NCI-H524 treated with DMSO at 0.1 percent for 48 hours (cell line): ENCODE measurements at regions not wholly inside any gene's neighbourhood (a gene's known extent, or its start where the extent isn't known, plus 50 kb on each side); places are given as distances from the start of the nearest gene placed in this dataset.

ENCODE experiments used
- DNase-seq: peaks from one replicate; lab custom pipeline; 2025; lab: John Stamatoyannopoulos, UW

DNA sequence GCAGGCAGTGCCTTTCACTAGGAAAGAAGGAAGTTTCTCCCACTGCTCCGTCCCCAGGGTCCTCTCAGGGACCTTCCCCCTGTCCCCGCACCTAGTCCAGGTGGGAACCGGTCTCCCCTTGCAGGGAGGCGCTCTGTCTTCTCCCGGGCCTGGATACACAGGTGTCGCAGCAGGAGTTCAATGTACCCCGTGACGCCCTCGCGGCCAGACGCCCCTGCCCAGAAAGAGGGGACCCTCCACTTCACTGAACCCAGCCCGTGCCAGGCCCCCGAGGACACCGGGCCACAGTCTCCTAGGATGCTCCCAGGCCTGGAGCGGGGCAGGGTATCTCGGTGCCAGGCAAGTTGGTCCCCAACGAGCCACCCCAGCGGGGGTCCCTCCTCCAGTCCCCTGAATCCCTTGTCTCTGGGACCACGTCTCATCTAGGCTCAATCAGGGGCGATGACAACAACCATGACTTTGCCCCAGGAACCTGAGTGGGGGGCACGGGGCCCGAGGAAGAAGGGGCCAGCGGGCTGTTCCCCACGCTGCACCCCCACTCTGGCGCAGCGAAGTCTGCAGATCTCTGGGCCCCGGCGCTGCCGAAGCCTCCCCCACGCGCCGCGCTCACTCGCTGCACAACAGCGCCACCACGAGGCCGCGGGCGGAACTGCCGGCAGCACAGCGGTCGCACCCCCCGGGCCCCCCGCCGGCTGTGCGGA lies 103.0 kb downstream of the EDN3 start:
- DNase-seq, result no peak

DNA sequence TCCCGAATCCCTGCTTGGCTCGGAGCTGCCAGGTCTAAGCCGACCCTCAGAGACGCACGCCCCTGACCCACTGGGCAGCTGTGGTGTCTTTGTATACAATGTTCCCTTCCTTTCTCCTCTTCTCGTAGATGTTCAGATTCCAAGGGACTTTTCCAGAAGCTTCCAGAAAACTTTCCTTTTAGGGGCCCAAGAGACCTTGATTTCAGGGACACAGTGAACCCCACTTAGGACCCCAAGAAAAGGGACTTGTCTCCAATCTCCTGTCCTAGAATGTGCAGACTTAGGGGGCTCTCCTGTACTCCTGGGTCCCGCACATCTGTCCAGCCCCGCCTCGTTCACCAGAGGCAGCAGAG lies 103.5 kb downstream of the EDN3 start:
- no peak for DNase-seq

DNA sequence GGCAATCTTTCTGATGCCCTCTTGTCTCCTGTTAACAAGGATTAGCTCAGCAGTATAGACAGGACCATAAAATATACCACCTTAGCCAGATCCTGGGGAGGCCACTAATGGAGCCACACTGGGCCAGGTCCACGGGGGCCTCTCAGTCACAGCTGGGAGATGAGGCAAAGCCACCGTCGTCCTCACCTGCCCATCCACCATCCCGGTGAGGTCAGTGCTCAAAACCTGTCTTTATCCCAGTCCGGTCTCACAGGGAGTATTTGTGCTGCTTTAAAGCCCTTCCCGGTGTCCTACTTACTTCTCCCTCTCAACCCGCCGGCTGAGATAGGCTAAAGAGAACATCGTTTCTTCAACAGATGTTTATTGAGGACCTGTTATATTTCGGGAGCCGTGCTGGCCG lies 104.3 kb downstream of the EDN3 start:
- DNase-seq, result no peak

DNA sequence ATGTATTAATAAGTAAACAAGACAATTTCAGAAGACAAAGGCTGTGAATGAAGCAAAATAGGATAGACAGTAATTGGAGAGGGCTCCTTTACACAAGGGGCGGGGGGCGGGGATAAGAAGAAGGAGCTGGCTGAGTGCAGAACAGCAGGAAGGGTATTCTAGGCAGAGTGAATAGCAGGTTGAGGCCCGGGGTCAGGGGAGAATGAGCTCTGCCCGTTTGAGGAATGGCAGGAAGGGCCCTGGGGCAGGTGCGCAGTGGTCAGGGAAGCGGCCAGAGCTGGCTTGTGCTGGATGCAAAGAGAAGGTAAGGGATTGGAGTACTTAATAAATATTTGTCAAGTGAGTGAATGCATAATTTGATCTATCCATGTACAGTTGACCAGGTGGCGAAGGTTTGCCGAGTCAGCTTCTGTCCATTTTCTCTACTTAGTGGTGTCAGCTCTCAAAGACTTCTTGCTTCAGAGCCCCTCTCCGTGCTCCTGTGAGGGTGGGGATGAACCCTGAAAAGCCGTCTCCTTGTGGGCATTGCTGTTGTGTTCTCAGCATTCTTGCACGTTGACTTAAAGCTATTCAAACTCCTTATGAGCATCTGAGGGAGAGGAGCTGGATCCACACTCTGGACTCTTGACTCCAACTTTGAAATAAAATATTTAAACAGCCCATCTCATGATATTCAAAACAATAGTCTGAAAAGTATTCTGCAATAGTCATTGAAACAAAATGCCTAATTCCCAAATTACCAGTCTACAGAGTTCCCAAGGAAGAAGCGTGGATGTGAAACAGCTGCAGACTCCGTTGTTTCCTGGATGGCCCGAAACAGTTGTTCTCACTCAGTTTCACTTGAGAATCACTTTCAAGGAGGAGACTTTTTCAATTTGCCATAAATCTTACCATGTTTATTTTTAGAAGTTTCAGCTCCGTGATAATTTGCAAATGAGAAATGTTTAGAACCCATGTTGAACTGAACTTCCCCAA lies 105.1 kb downstream of the EDN3 start:
- DNase-seq, result no peak

DNA sequence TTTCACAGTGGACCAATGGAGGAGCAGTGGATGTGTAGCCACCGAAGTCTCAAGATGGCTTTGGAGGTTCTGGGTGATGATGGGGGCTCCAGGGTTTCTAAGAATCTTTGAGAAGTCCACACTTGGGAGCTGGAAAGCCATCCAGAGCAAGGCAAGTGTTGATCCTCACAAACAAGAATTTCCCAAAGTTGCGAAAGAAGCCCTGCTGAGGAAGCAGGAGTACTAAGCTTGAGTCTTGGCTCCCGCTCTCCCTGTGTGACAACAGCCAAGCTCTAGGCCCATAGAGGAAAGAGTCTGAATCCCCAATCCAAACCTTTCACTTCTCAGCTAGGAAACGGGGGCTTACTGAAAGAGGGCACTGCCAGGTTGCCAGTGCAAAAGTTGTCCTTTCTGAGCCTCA lies 106.0 kb downstream of the EDN3 start:
- DNase-seq, result no peak

DNA sequence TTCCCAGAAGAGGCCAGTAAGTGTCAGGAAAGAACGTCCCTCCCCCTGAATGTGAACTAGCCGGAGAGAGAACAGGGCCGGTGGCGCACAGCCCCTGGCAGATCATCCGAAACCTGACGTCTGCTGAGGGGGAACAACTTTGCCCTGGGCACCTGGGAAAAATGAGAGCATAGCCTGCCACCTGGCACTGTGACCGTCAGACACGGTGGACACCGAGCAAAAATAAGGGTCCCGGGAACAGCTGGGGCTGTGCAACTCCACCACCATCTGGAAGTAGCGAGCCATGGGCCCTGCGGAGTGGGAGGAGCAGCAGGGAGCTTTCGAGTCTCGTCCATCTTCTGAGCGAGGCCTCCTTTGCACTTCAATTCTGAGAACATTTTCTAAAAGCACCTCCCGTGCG lies 110.8 kb downstream of the EDN3 start:
- no peak for DNase-seq

DNA sequence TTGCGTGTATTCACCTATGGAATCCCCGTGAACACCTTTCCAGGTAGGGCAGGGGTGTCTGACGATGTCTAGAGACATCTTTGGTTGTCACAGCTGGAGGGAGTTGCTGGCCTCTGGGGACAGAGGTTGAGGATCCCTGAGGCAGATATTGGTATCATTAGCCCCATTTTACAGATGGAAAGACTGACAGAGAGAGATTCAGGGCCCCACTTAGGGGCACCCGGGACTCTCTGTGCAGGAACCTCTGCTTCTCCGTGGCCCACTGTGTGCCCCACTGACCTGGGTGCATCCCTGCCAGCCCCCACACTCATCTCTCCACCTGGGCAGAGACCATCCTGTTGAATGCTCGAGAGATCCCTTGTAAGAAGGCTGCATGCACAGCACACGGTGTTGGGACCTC lies 111.2 kb downstream of the EDN3 start:
- no peak for DNase-seq

DNA sequence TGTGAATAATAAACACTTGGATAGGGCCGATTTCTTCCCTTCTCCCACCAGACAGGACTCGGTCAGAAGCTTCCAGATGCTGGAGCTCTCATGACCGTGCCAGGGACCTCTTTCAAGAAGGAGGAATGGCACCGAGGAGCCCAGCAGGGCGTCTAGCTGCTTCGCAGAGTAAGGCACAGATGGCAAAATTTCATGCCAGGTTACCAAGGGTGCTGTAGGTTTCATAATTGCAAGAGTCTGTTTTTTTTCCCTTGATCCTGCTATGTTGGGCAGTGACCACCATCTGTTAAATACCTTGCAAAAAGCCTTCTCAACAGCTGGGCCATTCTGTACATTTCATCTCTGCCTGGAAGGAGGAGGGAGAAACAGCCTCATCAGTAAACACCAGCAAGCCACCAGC lies 111.8 kb downstream of the EDN3 start:
- peak; percentile 98 for DNase-seq

DNA sequence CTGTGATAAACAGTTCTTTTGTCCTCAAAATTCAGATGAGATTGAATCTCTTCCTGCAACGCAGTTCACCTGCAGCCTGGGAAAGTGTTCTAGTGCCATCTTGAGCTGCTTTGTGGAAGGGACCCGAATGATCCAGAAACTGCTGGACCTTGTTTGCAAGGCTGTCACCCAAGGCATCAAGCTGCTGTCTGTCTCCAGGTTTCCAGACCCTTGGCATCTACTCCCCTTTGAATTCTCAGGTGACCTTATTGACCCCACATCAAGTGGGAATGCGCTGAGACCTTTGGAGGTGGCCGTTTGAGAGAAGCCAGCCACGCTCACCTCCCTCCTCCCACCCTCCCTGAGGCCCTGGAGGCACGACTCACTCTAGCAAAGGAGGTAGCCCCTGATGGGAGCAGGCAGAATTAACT lies 112.5 kb downstream of the EDN3 start:
- DNase-seq, result no peak

DNA sequence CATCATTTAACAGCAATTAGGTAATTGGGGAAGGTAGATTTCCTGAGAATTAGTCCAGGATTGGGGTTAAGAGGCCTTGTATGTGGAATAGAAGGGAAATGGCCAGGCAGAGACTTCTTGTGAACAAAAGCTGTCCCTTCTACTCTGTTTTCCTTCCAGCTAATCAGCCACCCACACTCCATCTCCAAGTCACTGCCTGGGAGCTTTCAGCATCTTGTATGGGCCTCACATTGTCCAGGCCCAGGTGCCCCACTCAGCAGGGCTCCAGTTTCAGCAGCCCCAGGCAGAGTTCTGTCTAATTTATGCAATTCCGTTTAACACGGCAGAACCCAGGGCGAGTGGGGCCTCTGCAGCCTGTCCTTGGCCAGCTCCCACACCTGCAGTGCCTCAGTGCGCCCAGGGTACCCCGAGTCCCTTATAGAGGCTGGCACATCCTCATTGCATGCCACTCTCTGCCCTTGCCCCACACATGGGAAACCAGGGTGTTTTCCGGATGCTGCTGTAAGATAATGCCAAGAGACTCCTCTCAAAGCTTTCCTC lies 113.0 kb downstream of the EDN3 start:
- no peak for DNase-seq

DNA sequence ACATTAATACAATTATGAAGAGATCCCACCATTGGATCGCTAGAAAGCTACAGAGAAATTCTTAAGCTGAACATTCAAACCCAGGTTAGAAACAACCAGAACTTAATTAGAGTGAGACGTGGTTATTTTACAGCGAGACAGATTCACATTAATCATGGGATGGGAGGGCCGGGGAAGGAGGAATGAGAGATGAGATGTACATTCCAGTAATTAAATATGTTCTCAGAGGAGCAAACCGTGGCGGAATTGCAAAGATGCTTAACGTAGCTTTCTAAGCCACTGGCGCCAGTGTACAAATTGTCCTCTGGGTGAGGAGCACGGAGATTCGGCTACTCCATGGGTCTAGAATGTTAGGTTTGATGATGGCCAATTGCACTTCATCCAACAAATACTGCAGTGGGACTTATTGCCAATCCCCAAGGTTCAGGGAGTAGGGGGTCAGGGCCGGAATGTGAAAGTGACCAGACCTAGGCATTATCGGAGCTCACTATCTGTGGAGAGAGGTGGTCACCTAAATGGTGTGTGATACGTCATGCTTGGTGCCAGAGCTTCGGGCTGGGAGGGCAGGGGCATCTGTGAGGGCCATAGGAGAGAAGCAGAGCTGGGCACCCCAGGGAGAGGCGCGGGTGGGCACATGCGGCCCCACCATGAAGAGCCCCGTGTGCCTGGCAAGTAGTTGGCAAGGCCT lies 114.7 kb downstream of the EDN3 start:
- DNase-seq, result no peak

DNA sequence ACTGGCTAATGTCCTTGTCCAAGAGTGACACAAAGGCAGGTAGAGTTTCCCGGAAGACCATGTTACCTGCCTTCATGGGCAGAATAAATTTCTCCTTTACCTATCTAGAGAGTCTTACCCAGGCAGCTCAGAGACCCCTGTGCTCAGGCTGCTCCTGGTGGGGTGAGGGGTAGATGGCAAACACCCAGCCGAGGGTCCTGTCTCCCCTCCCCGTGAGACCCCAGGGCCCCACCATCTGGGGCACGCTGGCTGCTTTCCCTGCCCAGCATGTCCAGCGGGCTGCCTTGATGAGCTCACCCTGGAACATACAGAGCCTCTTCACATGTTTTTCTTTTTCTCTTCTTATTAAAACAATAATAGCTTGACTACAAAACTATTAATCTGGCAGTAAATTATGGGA lies 116.5 kb downstream of the EDN3 start:
- DNase-seq, result no peak

DNA sequence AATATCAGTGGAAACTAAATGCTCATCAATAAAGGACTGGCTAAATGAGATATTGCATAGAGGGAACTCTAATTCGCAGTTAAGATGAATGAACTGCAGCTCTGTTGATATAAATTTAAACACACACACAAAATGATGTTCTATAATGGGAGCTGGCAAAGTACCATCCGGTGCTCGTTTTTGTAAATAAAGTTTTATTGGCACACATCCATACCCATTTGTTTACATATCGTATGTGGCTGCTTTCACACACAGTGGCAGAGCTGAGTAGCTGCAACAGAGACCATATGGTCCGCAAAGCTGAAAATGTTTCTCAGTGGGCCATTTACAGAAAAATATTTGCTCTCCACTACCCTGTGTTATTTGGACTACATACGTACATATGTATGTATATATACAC lies 120.7 kb downstream of the EDN3 start:
- DNase-seq, result no peak

DNA sequence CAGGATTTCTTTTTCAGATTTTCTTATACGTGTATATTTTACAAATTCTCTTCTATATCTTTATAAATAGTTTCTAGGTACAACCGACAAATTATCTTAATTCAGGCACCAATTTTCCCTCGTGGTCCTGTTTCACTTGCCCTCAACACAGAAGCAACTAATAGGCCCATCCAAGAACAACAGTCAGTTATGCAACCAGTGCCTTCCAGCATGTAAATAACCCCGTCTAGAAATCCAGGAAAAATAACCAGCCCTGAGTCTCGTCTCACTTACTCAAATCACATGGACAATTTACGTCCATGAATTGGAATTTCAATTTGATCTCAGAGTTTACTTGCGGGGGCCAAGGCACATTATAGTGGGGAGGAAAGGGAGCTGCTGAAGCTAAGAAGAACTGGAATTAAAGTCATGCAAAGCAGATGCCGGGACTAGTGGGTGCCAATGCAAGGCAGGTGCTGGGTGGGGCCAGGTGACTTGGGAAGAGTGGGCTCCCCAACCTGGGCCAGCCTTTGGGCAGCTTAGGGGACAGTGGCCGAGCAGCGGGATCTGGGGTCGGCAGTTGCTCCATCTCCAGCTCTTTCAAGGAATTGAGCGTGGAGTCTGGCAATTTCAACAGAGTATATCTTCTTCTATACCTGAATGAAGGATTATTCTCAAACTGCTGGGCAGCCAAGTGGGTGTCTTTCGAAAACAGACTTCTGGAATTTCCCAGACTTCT lies 121.7 kb downstream of the EDN3 start:
- no peak for DNase-seq

DNA sequence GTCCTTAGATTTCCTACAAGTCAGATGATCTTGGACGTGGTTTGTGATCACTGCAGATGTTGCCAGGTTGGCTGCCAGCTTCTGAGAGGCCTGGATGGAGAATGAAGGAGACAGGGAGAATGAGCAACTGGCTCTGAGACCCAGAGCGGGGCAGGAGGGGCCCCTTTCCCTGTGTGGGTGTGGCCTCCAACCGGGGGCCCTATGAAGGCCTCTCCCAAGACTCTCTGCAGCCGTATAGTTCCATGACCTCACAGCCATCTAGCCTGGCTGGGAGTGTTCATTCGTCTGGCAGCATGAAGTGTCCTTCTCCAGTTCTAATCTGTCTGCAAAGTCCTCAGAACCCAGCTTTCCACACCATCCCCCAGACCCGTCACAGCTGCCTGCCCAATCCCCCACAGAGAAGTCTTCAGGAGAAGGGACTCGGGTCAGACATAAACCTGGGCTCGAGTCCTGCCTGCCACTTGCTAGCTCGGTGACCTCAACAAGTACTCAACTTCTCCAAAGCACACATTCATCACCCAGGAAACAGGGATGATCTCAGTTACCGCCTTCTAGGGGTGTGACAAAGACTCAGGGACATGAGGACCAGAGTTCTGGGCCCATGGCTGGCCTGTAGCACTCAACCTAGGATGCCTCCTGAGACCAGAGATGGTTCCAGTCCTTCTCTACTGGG lies 122.6 kb downstream of the EDN3 start:
- no peak for DNase-seq

DNA sequence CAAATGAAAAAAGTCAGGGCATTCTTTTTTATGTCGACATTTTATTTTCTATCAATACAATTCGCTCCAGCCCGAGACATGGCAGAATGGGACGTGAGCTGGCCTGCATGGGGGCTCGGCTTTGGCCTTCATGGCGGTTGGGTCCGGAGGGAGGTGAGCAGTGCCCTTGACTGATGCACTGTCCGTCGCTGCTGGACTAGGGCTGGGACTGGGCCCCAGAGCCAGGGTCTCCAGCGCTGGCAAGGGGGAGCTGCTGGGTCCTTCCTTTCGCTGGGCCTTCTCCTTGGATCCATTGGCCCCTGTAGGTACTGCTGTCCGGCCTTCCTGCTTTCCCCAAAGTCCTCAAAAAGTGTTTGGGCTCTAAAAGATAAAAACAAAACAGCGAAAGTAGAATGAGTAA lies 124.6 kb downstream of the EDN3 start:
- no peak for DNase-seq

DNA sequence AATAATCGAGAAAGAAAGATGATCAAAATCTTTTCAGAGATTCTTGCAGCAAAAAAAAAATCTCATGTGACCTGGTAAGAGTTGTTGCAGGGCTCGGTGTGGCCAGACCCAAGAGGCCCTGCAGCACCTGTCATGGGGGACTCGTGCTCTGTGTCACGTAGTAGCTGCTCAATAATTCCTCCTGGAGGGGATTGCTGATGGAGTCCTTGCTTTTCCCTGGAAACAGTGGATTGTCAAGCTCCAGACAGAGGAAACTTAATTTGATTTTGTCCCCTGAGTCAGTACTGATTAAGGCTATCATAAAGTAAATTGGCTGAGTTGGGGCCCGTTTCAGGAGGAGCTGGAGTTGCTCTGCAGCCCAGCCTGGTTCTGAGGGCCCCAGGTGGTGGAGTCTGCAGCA lies 125.2 kb downstream of the EDN3 start:
- DNase-seq, result no peak

DNA sequence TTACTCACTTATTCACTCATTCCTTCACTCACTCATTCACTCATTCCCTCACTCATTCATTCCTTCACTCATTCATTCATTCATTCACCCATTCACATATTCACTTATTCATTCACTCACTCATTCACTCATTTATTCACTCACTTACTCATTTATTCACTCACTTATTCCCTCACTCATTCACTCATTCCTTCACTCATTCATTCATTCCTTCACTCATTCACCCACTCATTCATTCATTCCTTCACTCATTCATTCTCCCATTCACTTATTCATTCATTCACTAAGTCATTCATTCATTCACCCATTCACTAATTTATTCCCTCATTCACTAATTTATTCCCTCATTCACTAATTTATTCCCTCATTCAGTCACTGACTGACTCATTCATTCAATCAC lies 127.6 kb downstream of the EDN3 start:
- DNase-seq, result no peak

DNA sequence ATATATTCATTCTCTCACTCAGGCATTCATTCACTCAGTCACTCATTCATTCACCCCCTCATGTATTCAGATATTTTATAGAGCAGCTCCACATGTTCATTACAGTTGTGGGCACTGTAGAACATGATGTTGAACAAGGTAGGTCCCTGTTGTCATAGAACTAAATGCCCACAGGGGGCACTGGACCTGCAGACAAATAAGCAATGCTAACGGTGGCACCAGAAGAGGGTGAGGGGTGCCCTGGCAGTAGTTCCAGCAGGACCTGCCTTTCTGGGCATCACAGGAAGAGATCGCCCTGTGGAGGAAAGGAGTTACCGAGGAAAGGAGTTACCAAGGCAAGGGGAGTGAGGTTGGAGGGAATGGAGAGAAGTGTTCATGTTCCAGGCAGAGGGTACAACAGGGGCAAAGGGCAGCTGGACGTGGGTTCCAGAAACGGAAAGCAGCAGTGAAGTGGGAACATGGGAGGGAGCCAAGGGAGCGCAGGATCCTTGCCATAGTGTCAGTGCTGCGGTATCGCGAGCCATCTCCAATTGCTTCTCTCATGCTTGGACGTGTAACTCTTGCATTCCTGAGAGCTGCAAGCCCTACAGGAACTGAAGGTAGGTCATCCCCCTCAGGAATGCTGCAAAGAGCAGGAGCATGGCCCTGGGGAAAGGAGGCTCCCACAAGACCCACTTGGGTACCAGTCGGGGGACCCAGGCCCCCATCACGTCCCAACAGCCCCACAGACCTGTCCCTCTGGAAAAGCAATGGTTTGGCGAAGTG lies 128.2 kb downstream of the EDN3 start:
- DNase-seq, result no peak

DNA sequence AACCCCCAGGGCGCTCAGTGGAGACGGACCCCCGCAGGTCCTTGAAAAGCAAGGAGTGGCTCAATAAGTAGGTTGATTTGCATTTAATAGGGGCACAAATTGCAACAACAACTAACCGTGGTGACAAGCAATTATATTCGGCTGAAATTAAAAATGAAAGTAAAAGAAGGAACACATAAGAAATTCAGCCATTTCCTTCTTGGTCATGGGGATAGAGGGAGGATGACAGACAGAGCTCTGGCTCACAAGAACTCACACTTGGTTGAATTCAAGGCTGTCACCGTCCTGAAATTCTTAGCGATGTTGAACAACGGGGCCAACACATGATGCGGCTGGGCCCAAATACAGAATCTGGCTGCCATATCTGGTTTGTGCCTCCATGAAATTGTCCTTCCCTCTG lies 129.0 kb downstream of the EDN3 start:
- no peak for DNase-seq

DNA sequence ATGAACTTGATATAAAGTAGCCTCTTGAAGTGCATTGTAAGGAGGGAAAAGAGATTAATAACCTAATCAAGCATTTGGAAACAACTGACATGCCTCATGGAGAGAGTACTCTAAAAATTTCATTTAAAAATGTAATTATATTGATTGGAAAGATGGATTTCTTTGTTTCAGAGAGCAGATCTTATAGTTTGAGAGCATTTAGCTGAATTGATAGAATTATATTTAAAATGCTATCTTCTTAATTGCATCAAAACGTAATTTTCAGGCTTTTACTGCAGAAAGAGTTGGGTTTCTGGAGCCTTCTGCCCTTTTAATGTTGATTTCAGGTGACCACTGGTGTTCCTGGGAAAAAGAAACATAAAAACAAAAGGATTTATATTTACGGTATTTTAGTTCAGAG lies 130.6 kb downstream of the EDN3 start:
- no peak for DNase-seq
